NCI-H748 (cell line): ENCODE measurements at regions not wholly inside any gene's neighbourhood (a gene's known extent, or its start where the extent isn't known, plus 50 kb on each side); places are given as distances from the start of the nearest gene placed in this dataset.

Experiments
- DNase-seq: peaks from one replicate; lab custom pipeline; 2025; ENCODE audit not compliant: unreplicated experiment; lab: John Stamatoyannopoulos, UW

- DNase-seq, result no peak
Measured at GRCh38 chr3:170732660-170733245, 137.2 kb downstream of the RPL22L1 start.

GRCh38 chr3:170731281-170731680 lies 138.7 kb downstream of the RPL22L1 start:
- DNase-seq, result no peak

GRCh38 chr3:170730071-170730812 lies 139.8 kb downstream of the RPL22L1 start:
- no peak for DNase-seq

GRCh38 chr3:170728181-170728580 lies 141.8 kb downstream of the RPL22L1 start:
- DNase-seq, result no peak

GRCh38 chr3:170727754-170728153 lies 141.9 kb upstream of the SLC7A14 start:
- DNase-seq, result no peak

GRCh38 chr3:170726976-170727661 lies 141.2 kb upstream of the SLC7A14 start:
- DNase-seq, result no peak

- DNase-seq, result no peak
Measured at GRCh38 chr3:170725285-170725731, 139.4 kb upstream of the SLC7A14 start.

- DNase-seq, result no peak
Measured at GRCh38 chr3:170724599-170725280, 138.9 kb upstream of the SLC7A14 start.

GRCh38 chr3:170723241-170723640 lies 137.4 kb upstream of the SLC7A14 start:
- DNase-seq, result no peak

GRCh38 chr3:170721563-170721962 lies 135.7 kb upstream of the SLC7A14 start:
- DNase-seq, result no peak

GRCh38 chr3:170719300-170719699 lies 133.4 kb upstream of the SLC7A14 start:
- DNase-seq, result no peak

GRCh38 chr3:170718848-170719247 lies 133.0 kb upstream of the SLC7A14 start:
- no peak for DNase-seq

- no peak for DNase-seq
Measured at GRCh38 chr3:170717410-170718402, 131.8 kb upstream of the SLC7A14 start.

- no peak for DNase-seq
Measured at GRCh38 chr3:170716172-170716805, 130.4 kb upstream of the SLC7A14 start.

GRCh38 chr3:170714562-170715535 lies 129.0 kb upstream of the SLC7A14 start:
- no peak for DNase-seq

GRCh38 chr3:170714122-170714521 lies 128.2 kb upstream of the SLC7A14 start:
- DNase-seq, result no peak

GRCh38 chr3:170713653-170714052 lies 127.8 kb upstream of the SLC7A14 start:
- no peak for DNase-seq

GRCh38 chr3:170712798-170713197 lies 126.9 kb upstream of the SLC7A14 start:
- no peak for DNase-seq

- no peak for DNase-seq
Measured at GRCh38 chr3:170712336-170712735, 126.5 kb upstream of the SLC7A14 start.
